ENCODE measurements at regions not wholly inside any gene's neighbourhood (a gene's known extent, or its start where the extent isn't known, plus 50 kb on each side); places are given as distances from the start of the nearest gene placed in this dataset.

- no peak for TF ChIP-seq CTCF (IDR thresholded peaks at IDR 0.05)
- no peak for TF ChIP-seq POLR2A (IDR thresholded peaks at IDR 0.05)
Observed at GRCh38 chr22:22156348-22156715, 88.3 kb upstream of the VPREB1 start.

Data from lower leg skin (tissue), 3 donors.